ENCODE measurements at regions not wholly inside any gene's neighbourhood (a gene's known extent, or its start where the extent isn't known, plus 50 kb on each side); places are given as distances from the start of the nearest gene placed in this dataset.

- TF ChIP-seq POLR2A (IDR thresholded peaks at IDR 0.05): no peak
- TF ChIP-seq CTCF (IDR thresholded peaks at IDR 0.05): no peak
These were observed 135.4 kb upstream of the FSHR start for GRCh38 chr2:49289711-49290110.
